ENCODE measurements at regions not wholly inside any gene's neighbourhood (a gene's known extent, or its start where the extent isn't known, plus 50 kb on each side); places are given as distances from the start of the nearest gene placed in this dataset.
"Not testable (repeated sequence)": the region's sequence is repeated elsewhere in the genome, so short reads cannot be mapped to it uniquely, and the experiment has no call there.

DNA sequence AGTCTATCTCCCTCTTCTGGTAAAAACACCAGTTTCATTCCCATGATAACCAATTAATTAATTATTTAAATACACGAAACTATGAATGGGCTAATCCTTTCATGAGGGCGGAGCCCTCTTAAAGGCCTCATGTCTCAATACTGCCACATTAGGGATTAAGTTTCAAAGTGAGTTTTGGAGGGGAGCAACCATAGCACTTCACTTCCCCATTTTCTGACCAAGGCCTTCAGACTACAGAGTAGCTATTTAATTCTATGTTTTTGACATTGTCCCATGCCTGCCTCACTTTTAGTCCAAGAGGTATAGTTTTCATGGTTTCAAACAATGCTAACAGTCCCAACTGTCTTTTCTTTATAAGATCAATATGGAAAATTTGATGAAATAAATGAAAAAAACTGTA is 618.6 kb downstream of the ZWINT start:
- DNase-seq: no peak

DNA sequence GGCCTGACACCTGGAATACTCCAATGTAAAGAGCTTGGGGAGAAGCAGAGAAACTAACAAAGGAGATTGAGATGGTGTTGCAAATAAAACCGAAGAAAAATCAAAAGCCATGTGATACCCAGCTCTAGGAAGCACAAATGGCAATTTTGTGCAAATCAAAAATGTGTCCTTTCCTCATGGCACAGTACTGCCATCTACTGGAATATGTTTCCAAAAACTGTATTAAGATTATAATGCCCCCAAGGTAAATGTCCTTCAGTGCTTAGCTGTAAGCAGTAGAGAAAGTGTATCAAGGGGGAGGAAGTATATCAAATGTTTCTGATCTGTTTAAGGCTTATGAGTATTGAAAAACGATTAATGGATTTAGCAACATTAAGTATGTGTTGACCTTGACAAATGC is 620.3 kb downstream of the ZWINT start:
- not testable (repeated sequence) for DNase-seq

DNA sequence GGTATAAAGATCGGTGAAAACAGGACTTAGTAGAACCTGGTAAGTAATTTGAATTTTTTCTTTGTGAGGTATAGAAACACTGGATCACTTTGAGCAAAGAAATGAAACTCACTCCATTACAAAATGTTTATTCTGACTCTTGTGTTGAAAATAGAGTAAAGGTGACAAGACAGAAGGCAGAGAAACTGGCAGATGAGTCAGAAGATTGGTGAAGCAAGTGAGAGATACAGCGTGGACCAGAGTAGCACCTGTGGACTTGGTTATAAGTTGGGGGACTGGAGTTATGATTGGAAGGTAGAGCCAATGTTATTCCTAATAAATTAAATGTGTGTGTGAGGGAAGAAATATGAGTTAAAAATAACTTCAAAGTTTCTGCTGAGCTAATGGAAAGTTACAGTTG is 620.9 kb downstream of the ZWINT start:
- DNase-seq: no peak

DNA sequence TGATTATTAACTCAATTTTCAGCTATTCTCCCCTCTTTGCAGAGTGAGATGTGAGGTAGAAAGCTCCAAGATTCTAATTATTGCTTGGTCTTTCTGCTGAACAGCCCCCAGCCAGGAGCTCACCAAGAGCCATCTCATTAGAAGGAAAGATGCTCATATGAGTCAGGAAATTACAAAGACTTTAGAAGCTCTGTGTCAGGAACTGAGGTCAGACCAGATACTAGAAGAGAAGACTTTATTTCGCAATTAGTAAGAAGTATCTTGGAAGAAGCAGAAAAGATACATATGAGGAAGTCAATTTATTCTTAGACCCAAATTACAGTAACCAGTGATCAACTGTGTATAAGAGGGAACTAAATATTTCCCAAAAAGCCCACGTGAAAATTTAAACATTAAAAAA is 626.9 kb downstream of the ZWINT start:
- no peak for DNase-seq

GRCh38 chr10:55704950-55705349 is 656.1 kb downstream of the ZWINT start:
- DNase-seq: no peak

DNA sequence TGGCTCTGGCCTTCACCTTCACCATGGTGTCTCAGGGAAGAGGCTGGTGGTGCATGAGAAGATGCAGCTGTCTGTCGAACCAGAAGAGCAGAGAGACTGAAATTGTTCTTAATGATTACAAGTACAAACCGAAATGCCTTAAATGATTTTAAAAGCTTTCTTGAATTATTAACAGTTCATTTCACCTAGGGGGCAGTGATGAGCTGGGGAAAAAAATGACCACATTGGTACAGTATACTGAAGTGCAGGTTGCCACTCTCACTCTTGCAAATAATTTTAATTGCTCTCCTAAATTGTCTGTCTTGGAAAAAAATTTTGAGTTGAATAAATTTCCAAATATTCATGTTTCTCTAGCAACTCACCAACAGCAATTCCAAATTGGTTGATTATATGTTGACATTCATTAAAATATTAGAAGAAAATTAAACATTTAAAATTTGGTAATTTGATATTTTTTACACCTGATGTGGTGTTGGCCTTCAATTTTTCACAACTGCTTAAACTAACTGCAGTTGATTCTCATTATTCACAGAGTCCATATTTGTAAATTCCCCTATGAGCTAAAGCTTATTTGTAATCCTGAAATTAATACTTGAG is 692.6 kb downstream of the ZWINT start:
- no peak for DNase-seq

DNA sequence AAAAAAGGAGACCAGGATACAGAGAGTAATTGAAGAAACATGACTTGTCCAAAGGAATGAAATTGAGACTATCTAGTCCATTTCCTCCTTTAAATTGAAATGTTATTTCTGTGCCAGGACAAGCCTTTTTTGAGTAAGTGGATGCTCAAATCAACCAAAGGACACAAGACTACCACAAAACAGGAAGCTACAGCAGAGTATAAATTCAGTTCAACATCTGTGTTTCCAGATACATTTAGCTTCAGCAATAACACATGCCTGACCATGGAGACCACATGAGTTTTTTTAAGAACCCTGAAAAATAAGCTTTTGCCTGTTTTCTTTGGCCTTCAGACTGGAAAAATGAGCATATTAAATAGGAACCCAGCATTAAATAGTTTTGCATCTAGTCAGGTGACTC is 707.5 kb downstream of the ZWINT start:
- no peak for DNase-seq

DNA sequence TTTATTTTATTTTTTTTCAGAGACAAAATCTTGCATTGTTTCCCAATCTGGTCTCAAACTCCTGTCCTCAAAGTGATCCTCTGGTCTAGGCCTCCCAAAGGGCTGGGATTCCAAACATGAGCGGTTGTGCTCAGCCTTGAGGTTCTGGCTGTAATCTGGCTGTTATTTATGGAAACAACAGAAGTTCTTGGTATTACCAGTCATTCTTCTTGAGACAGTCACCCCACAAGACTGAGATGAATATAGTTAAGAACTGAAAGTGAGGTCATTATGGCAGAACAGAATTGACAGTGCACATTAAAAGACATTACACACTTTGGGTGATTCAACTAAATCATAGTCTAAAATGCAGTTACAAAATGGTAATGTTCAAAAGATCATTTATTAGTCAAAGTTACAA is 719.5 kb downstream of the ZWINT start:
- DNase-seq: no peak

- DNase-seq: peak; percentile 72
Observed at GRCh38 chr10:55631071-55631654, 729.9 kb downstream of the ZWINT start.

DNA sequence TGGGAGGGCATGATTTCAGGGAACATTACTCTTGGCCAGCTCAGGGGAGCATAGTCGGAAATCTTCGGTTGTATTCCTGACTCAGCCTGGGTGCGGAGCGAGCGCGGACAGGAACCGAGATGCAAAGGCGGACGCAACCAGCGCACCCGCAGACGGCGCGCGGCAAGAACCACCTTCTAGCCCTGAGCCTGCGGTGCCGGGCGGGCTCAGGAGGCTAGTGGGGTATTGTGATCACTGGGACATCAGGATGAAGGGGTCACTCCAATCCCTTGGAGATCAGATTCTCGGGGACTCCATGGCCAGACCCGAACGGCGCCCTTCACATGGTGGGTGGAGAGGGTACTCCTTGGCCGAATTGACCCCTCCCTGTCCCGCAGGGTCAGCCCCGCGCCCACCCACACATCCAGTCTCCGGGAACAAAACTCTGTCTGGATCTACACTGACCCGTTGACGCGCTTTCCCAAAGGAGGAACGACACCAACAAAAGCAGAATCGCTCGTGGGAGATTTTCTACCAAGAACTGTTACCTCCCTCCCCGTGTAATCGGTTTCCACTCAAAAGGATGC is 730.5 kb downstream of the ZWINT start:
- DNase-seq: peak; percentile 49

DNA sequence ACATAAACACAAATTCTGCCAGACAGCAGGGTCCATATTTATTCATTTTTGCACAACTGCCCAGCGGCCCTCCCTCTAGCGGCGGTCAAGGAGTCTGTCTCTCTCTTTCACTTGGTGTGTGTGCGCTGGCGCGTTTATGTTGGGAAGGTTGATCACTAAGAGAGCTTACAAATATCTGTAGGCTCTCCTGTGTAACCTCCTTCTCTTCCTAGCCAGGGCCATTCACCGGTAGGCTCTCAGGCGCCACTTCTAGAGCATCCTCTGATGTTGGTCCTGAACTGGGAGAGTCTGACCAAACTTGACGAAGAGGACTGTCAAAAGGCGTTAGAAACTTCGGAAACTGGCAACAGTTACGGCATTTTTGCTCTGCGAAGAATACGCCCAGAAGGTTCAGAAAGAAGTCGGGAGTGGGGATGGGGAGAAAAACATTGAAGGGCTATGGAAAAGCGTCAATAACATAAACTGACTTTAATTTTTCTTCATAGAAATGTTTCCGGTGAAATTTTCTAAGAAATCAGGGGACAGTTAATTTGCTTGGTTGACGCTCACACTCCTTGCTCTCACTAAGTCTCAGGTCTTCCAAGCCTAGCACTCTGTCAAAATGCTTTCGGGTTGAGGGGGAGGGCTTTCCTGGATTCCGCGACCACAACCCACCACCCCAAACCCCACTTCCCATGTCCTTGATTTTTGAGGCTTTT is 731.1 kb downstream of the ZWINT start:
- DNase-seq: peak; percentile 62

DNA sequence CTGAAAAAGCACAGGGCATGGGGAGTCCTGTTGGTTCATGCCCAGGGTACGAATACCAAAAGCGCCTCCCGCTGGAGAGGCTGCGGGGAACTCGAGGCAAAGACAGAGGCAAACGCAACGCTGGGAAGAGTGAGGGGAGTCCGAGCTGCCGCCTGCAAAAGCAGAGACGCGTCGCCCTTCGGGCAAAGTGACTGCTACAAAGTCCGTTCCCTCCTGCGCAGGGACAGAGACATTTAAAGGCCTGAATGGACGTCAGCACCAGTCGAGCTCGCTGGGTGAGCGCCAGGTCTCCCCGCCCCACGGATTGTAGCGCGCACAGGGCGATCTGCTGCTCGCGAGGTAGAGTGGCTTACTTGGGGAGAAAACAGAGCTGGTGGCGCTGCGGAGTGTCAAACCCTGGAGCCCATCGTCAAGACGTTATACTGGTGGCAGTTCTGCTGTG is 732.8 kb downstream of the ZWINT start:
- peak; percentile 35 for DNase-seq

- DNase-seq: no peak
Observed at GRCh38 chr10:55627501-55628051, 733.5 kb downstream of the ZWINT start.

- not testable (repeated sequence) for DNase-seq
Observed at GRCh38 chr10:55601690-55602478, 759.2 kb downstream of the ZWINT start.

DNA sequence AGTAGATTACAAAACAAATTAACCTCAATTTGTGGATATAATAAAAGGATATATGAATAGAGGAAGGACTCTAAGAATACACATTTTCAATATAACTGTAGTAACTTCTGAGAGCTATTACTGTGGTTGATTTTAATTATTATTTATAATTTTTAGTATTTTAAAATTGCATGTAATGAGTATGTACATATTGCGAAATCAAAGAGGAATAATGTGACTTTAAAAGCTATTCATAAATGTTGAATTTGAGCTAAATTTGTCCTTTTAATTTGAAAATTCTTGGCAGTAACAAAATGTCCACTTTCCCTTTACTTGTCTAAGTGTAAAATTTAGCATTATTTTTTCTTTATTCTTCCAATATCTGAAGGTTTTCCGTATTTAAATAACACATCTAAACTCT is 750.6 kb upstream of the PCDH15 start:
- no peak for DNase-seq

- DNase-seq: no peak
Observed at GRCh38 chr10:55550236-55550635, 749.2 kb upstream of the PCDH15 start.

DNA sequence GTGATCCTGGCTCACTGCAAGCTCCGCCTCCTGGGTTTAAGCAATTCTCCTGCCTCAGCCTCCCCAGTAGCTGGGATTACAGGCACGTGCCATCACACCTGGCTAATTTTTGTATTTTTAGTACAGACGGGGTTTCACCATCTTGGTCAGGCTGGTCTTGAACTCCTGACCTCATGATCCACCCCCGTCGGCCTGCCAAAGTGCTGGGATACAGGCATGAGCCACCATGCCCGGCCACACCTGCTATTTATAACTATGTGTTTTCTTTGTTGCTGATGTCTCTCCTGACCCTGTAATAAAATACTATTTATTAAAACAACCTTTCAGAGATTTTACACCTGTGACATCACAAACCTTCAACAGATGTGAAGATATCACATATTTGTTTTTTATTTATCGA is 736.5 kb upstream of the PCDH15 start:
- not testable (repeated sequence) for DNase-seq

GRCh38 chr10:55519264-55519663 is 718.2 kb upstream of the PCDH15 start:
- no peak for DNase-seq

DNA sequence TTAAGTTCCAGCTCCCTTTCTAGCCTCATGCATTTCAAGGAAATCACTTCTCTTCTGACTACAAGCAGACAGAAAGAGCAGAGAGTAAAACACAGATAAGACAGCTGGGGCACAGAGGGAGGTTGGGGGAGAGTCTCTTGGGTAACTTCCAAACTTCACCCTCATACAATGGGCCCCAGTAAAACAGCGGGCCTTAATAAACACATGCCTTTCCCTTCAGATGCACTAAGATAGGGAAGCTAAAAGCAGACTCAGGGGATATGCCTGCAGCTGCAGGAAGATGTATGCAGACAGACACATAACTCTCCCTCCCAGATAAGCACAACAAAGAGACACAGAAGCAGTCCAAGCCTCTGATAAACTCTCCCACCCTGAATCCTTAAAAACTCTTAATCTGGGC is 717.4 kb upstream of the PCDH15 start:
- not testable (repeated sequence) for DNase-seq

DNA sequence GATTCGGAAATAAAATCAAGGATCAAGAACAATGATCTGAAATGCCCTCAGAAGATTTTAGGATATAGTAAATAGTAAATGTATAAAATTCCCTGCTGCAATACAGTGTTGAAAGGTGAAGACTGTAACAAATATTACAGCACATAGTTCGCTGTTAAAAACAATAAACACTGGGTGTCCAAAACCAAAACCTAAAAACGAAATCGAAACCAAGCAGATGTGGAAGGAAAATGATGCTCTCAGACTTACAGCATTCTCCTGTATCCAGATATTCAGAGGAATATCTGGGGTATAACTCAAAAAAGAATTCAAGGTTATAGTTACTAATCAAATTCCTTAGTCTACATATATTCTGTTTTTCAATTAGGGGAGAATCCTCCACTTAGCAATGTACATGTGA is 708.1 kb upstream of the PCDH15 start:
- no peak for DNase-seq

DNA sequence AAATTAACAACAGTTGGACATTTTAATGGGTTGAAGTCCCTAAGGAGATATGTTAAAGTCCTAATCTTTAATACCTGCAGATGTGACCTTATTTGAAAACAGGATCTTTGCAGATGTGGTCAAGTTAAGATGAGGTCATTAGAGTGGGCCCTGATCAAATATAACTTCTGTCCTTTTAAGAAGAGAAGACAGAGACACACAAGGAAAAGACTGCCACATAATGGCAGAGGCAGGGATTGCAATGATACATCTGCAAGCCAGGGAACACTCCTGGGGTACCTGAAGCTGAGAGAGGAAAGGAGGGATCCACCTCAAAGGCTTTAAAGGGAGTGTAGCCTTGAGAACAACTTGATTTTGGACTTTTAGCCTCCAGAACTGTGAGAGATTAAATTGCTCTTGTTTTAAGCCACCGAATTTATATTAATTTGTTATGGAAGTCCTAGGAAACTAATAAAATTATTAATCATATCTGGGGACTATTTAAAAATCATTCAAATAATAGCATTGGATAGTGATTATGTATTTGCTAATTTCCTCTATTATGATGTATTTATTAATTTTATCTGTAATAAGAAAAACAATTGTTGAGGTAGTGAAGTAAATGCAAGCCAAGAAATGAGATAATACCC is 700.0 kb upstream of the PCDH15 start:
- no peak for DNase-seq

DNA sequence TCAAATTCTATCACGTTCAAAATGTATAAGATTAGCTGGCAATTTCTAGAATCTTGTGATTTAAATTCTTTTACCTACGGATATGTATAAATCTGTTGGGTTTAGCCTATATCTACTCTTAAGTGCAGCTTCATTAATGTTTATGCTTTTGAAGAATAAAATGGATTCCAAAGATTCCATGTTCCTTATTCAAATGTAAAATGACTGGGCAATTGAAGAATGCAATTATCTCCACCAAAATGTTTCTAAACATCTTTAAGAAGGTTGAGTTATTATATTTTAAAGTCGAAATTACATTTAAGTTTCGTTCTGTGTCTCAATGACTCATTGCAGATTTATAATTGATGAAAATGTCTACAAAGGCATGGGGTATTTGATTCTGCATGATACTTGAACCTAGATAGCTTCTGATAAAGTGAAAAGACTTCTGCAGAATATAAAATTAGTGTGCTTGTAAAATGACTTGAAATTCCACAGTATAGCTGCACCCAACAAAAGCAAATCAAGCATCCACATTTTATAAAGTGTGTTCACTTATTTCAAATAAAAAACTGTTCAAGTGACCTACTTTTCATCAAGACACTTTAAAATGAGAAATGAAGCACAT is 697.0 kb upstream of the PCDH15 start:
- DNase-seq: no peak

Data from right hindlimb (tissue), 1 donor.